ENCODE measurements at regions not wholly inside any gene's neighbourhood (a gene's known extent, or its start where the extent isn't known, plus 50 kb on each side); places are given as distances from the start of the nearest gene placed in this dataset.

- peaks cover 59% of the 10 kb centered on the region for H3K27me3 ChIP-seq (replicated peaks; ENCODE audit: insufficient read depth)
- H2AFZ ChIP-seq = no peak overlapping the region
- DNase-seq = no peak
- no peak overlapping the region for H3K9ac ChIP-seq
- in situ Hi-C loops (cut with MboI) = no loop called here
- H3F3A ChIP-seq (ENCODE audit: insufficient read depth) = peaks cover 2% of the 10 kb centered on the region
- 59 to 60% methylated on average over 7 of the region's 7 CpGs for WGBS, 2 experiments (ENCODE audit: low coverage in 1 of 2, low lambda C conversion rate in 2 of 2, missing lambda C conversion rate in 2 of 2)
- H3K36me3 ChIP-seq (ENCODE audit: low read depth) = no peaks in the 10 kb centered on the region
- no peaks in the 10 kb centered on the region for H3K9me2 ChIP-seq (ENCODE audit: insufficient read depth)
- TF ChIP-seq EZH2 (IDR thresholded peaks at IDR 0.05; ENCODE audit: insufficient read depth, poor library complexity, severe bottlenecking) = no peak
- TF ChIP-seq EZH2phosphoT487 (IDR thresholded peaks at IDR 0.05; ENCODE audit: insufficient read depth, low read depth) = no peak
- H3K79me2 ChIP-seq (ENCODE audit: insufficient read depth) = no peaks in the 10 kb centered on the region
- H3K27ac ChIP-seq = no peak overlapping the region
- peaks cover 2% of the 10 kb centered on the region for H3K4me1 ChIP-seq (ENCODE audit: insufficient read depth)
- H3K4me2 ChIP-seq (ENCODE audit: unreplicated experiment) = no peak overlapping the region
- H4K20me1 ChIP-seq (ENCODE audit: insufficient read depth) = no peaks in the 10 kb centered on the region
- H3K4me3 ChIP-seq = no peak overlapping the region
- no peaks in the 10 kb centered on the region for H3K9me3 ChIP-seq (ENCODE audit: low read depth)
Observed at GRCh38 chr20:22910287-22910852, 124.7 kb upstream of the SSTR4 start.

GRCh38 chr20:22914291-22914690 is 120.8 kb upstream of the SSTR4 start:
- no peaks in the 10 kb centered on the region for H3K9me2 ChIP-seq (ENCODE audit: insufficient read depth)
- no peaks in the 10 kb centered on the region for H3K36me3 ChIP-seq (ENCODE audit: low read depth)
- DNase-seq = no peak
- in situ Hi-C loops (cut with MboI) = no loop called here
- no peaks in the 10 kb centered on the region for H3K79me2 ChIP-seq (ENCODE audit: insufficient read depth)
- peaks cover 81% of the 10 kb centered on the region for H3K27me3 ChIP-seq (replicated peaks; ENCODE audit: insufficient read depth)
- TF ChIP-seq EZH2phosphoT487 (IDR thresholded peaks at IDR 0.05; ENCODE audit: insufficient read depth, low read depth) (no peak), EZH2 (IDR thresholded peaks at IDR 0.05; ENCODE audit: insufficient read depth, poor library complexity, severe bottlenecking) (no peak)
- H4K20me1 ChIP-seq (ENCODE audit: insufficient read depth) = no peaks in the 10 kb centered on the region
- H3K9me3 ChIP-seq (ENCODE audit: low read depth) = no peaks in the 10 kb centered on the region
- H3K27ac ChIP-seq = no peak overlapping the region
- no peak overlapping the region for H2AFZ ChIP-seq
- no peak overlapping the region for H3K4me3 ChIP-seq
- H3K9ac ChIP-seq = no peak overlapping the region
- H3F3A ChIP-seq (ENCODE audit: insufficient read depth) = no peaks in the 10 kb centered on the region
- no peaks in the 10 kb centered on the region for H3K4me1 ChIP-seq (ENCODE audit: insufficient read depth)
- 51 to 62% methylated on average over 2 of the region's 2 CpGs for WGBS, 2 experiments (ENCODE audit: low coverage in 1 of 2, low lambda C conversion rate in 2 of 2, missing lambda C conversion rate in 2 of 2)
- H3K4me2 ChIP-seq (ENCODE audit: unreplicated experiment) = no peak overlapping the region

GRCh38 chr20:22915512-22915911 is 119.6 kb upstream of the SSTR4 start:
- no peak overlapping the region for H3K4me2 ChIP-seq (ENCODE audit: unreplicated experiment)
- no peak overlapping the region for H3K27ac ChIP-seq
- no peaks in the 10 kb centered on the region for H3K79me2 ChIP-seq (ENCODE audit: insufficient read depth)
- no peaks in the 10 kb centered on the region for H4K20me1 ChIP-seq (ENCODE audit: insufficient read depth)
- H3K4me1 ChIP-seq (ENCODE audit: insufficient read depth) = no peaks in the 10 kb centered on the region
- H3K9ac ChIP-seq = no peak overlapping the region
- in situ Hi-C loops (cut with MboI) = no loop called here
- no peak overlapping the region for H3K4me3 ChIP-seq
- H2AFZ ChIP-seq = no peak overlapping the region
- TF ChIP-seq EZH2 (IDR thresholded peaks at IDR 0.05; ENCODE audit: insufficient read depth, poor library complexity, severe bottlenecking) (no peak), EZH2phosphoT487 (IDR thresholded peaks at IDR 0.05; ENCODE audit: insufficient read depth, low read depth) (no peak)
- no peak for DNase-seq
- no peaks in the 10 kb centered on the region for H3K9me3 ChIP-seq (ENCODE audit: low read depth)
- no peaks in the 10 kb centered on the region for H3K36me3 ChIP-seq (ENCODE audit: low read depth)
- no peaks in the 10 kb centered on the region for H3F3A ChIP-seq (ENCODE audit: insufficient read depth)
- 58 to 62% methylated on average over 2 of the region's 2 CpGs for WGBS, 2 experiments (ENCODE audit: low coverage in 1 of 2, low lambda C conversion rate in 2 of 2, missing lambda C conversion rate in 2 of 2)
- peaks cover 83% of the 10 kb centered on the region for H3K27me3 ChIP-seq (replicated peaks; ENCODE audit: insufficient read depth)
- no peaks in the 10 kb centered on the region for H3K9me2 ChIP-seq (ENCODE audit: insufficient read depth)

- no peak overlapping the region for H3K9ac ChIP-seq
- no peak for DNase-seq
- WGBS, 2 experiments (ENCODE audit: low coverage in 1 of 2, low lambda C conversion rate in 2 of 2, missing lambda C conversion rate in 2 of 2) = 75 to 84% methylated on average over 12 of the region's 12 CpGs
Observed at GRCh38 chr20:22916021-22916842, 118.9 kb upstream of the SSTR4 start.

More at GRCh38 chr20:22916021-22916842, 118.9 kb upstream of the SSTR4 start:
- Histone ChIP-seq H4K20me1 (ENCODE audit: insufficient read depth) (no peaks in the 10 kb centered on the region), H3K36me3 (ENCODE audit: low read depth) (no peaks in the 10 kb centered on the region), H2AFZ (no peak overlapping the region), H3K27me3 (replicated peaks; ENCODE audit: insufficient read depth) (peaks cover 86% of the 10 kb centered on the region), H3K79me2 (ENCODE audit: insufficient read depth) (no peaks in the 10 kb centered on the region), H3K4me3 (no peak overlapping the region), H3K9me3 (ENCODE audit: low read depth) (no peaks in the 10 kb centered on the region), H3F3A (ENCODE audit: insufficient read depth) (peaks cover 3% of the 10 kb centered on the region), H3K4me2 (ENCODE audit: unreplicated experiment) (no peak overlapping the region), H3K4me1 (ENCODE audit: insufficient read depth) (no peaks in the 10 kb centered on the region), H3K27ac (no peak overlapping the region), H3K9me2 (ENCODE audit: insufficient read depth) (no peaks in the 10 kb centered on the region)
- TF ChIP-seq EZH2 (IDR thresholded peaks at IDR 0.05; ENCODE audit: insufficient read depth, poor library complexity, severe bottlenecking) = no peak
- no peak for TF ChIP-seq EZH2phosphoT487 (IDR thresholded peaks at IDR 0.05; ENCODE audit: insufficient read depth, low read depth)
- in situ Hi-C loops (cut with MboI) = no loop called here
